HCT116 (cell line): ENCODE measurements at regions not wholly inside any gene's neighbourhood (a gene's known extent, or its start where the extent isn't known, plus 50 kb on each side); places are given as distances from the start of the nearest gene placed in this dataset.

Source experiments
- ATAC-seq: fragments of 200-7000 bp; cut with Tn5 transposase; 2 replicates; pipeline ENCODE4 v1.9.1; 2020; ENCODE audit warnings: mild to moderate bottlenecking, moderate library complexity
- BruUV-seq: library from RNA; stranded (reverse); fragments of 400-500 nt; replicated peaks from 2 replicates; lab custom pipeline; 2021; lab: Mats Ljungman, UMichigan
- CTCF ChIA-PET: fragments of 300-600 bp; sonication (Branson Sonifier 250); formaldehyde crosslinking; loops from one replicate; lab custom pipeline; 2021; ENCODE audit warnings: antibody characterized with exemption; lab: Charles Lee
- POLR2A ChIA-PET: fragments of 300-600, 350-600 bp; sonication (Branson Sonifier 250); formaldehyde crosslinking; loops from one replicate; lab custom pipeline; 2021; ENCODE audit warnings: antibody characterized with exemption; lab: Charles Lee
- RAD21 ChIA-PET, 2 experiments: fragments of 300-600 bp; sonication (Branson Sonifier 250); formaldehyde crosslinking; loops; one replicate each; lab custom pipeline; 2023; ENCODE audit warnings: low total read pairs in 2 of 2; ENCODE audit not compliant: uncharacterized antibody in 2 of 2, unreplicated experiment in 2 of 2, low non-redundant PET in 1 of 2; lab: Charles Lee
- DNase-seq: peaks from one replicate; pipeline ENCODE4 v3.0.0-alpha.2; 2010; ENCODE audit warnings: low read depth, low spot score
- H2AFZ ChIP-seq: fragments of 200-600 bp; shearing (Covaris generic), sonication (generic); 2 replicates; pipeline ENCODE4 v1.6.1; 2017; ENCODE audit warnings: low read depth, mixed run types, mixed read lengths, antibody characterized with exemption, low read length; ENCODE audit not compliant: poor library complexity, severe bottlenecking
- H3K27ac ChIP-seq: 2 replicates; pipeline ENCODE4 v1.5.1; 2012; ENCODE audit warnings: low read depth, low read length
- H3K27me3 ChIP-seq: fragments of 200-600 bp; sonication (generic); 2 replicates; pipeline ENCODE4 v1.6.1; 2016; ENCODE audit warnings: mixed run types, low read length, mixed read lengths; ENCODE audit not compliant: insufficient read depth
- H3K36me3 ChIP-seq, 2 experiments: fragments of 200-500 bp in 1 of 2; fragments of 200-600 bp in 1 of 2; sonication (Bioruptor generic) in 1 of 2; sonication (generic) in 1 of 2; 2 replicates each; pipeline versions ENCODE4 v1.5.1 to v1.6.1; 2014 to 2016; ENCODE audit warnings: low read length in 2 of 2, inconsistent platforms in 1 of 2, mixed read lengths in 1 of 2, mixed run types in 1 of 2; ENCODE audit not compliant: insufficient read depth in 2 of 2, control insufficient read depth in 1 of 2
- H3K4me1 ChIP-seq, 2 experiments: fragments of 200-600 bp in 1 of 2; sonication (generic) in 1 of 2; 2 replicates each; pipeline versions ENCODE4 v1.5.1 to v1.6.1; 2012 to 2017; ENCODE audit warnings: low read length in 2 of 2, inconsistent platforms in 1 of 2, mild to moderate bottlenecking in 1 of 2, mixed read lengths in 1 of 2, mixed run types in 1 of 2, moderate library complexity in 1 of 2; ENCODE audit not compliant: insufficient read depth in 2 of 2, control insufficient read depth in 1 of 2
- H3K4me2 ChIP-seq: fragments of 200-600 bp; sonication (generic); 2 replicates; pipeline ENCODE4 v1.6.1; 2017; ENCODE audit warnings: mixed run types, low read length, mixed read lengths
- H3K4me3 ChIP-seq, 2 experiments: fragments of 200-600 bp in 1 of 2; sonication (generic) in 1 of 2; replicated peaks in 1 of 2; 2 replicates each; pipeline ENCODE4 v1.5.1; 2011 to 2016; ENCODE audit warnings: low read length in 2 of 2, control low read depth in 1 of 2, low read depth in 1 of 2, mild to moderate bottlenecking in 1 of 2, mixed read lengths in 1 of 2, mixed run types in 1 of 2
- H3K79me2 ChIP-seq: fragments of 200-600 bp; sonication (generic); 2 replicates; pipeline ENCODE4 v1.6.1; 2017; ENCODE audit warnings: mild to moderate bottlenecking, mixed run types, low read length, moderate library complexity, mixed read lengths; ENCODE audit not compliant: insufficient read depth
- H3K9ac ChIP-seq: fragments of 200-600 bp; sonication (generic); 2 replicates; pipeline ENCODE4 v1.6.1; 2016; ENCODE audit warnings: low read length, mixed read lengths
- H3K9me2 ChIP-seq: fragments of 200-600 bp; sonication (generic), shearing (Covaris generic); 2 replicates; pipeline ENCODE4 v1.6.1; 2017; ENCODE audit warnings: mixed run types, mild to moderate bottlenecking, moderate library complexity; ENCODE audit not compliant: insufficient read depth
- H3K9me3 ChIP-seq, 2 experiments: fragments of 200-500 bp in 1 of 2; fragments of 200-600 bp in 1 of 2; sonication (Bioruptor generic) in 1 of 2; sonication (generic) in 1 of 2; 2 replicates each; pipeline ENCODE4 v1.6.1; 2014 to 2017; ENCODE audit warnings: low read length in 2 of 2, mixed read lengths in 2 of 2, inconsistent platforms in 1 of 2, low read depth in 1 of 2, mild to moderate bottlenecking in 1 of 2, mixed run types in 1 of 2, moderate library complexity in 1 of 2; ENCODE audit not compliant: control insufficient read depth in 1 of 2, insufficient read depth in 1 of 2
- H4K20me1 ChIP-seq: fragments of 200-600 bp; sonication (generic), shearing (Covaris generic); 2 replicates; pipeline ENCODE4 v1.6.1; 2017; ENCODE audit warnings: mixed run types, mild to moderate bottlenecking, moderate library complexity; ENCODE audit not compliant: insufficient read depth
- CBX3 ChIP-seq: IDR thresholded peaks from 2 replicates; pipeline ENCODE4 v1.6.1; 2012; ENCODE audit warnings: low read depth
- CEBPB ChIP-seq: IDR thresholded peaks from 2 replicates; pipeline ENCODE4 v1.6.1; 2012; ENCODE audit warnings: low read depth
- EGR1 ChIP-seq: IDR thresholded peaks from 2 replicates; pipeline ENCODE4 v1.6.1; 2012; ENCODE audit warnings: low read depth
- FOSL1 ChIP-seq: IDR thresholded peaks from 2 replicates; pipeline ENCODE4 v1.6.1; 2012; ENCODE audit warnings: low read depth
- JUND ChIP-seq: IDR thresholded peaks from 2 replicates; pipeline ENCODE4 v1.6.1; 2012
- YY1 ChIP-seq: IDR thresholded peaks from 2 replicates; pipeline ENCODE4 v1.6.1; 2011; ENCODE audit warnings: low read length, low read depth, moderate library complexity, mild to moderate bottlenecking; ENCODE audit not compliant: insufficient replicate concordance; ENCODE audit errors: extremely low read depth
- ZNF274 ChIP-seq: fragments of 200-500 bp; sonication (Bioruptor generic); IDR thresholded peaks from 2 replicates; pipeline ENCODE4 v1.6.1; 2014; ENCODE audit warnings: mild to moderate bottlenecking, low read depth, low read length, inconsistent platforms
- intact Hi-C: fragments of 100-400 bp; cut with micrococcal nuclease; formaldehyde crosslinking; loops from 2 replicates; pipeline ENCODE4 v1.10.0; 2022
- TF ChIP-seq, protein P1 (sequence below), 3 experiments: fragments of 200-600 bp in 1 of 3; sonication (generic) in 1 of 3; IDR thresholded peaks in 2 of 3; conservative IDR thresholded peaks in 1 of 3; 2 replicates each; pipeline ENCODE4 v1.5.1; 2012 to 2017; ENCODE audit warnings: low read depth in 2 of 3, low read length in 2 of 3, antibody characterized with exemption in 1 of 3, borderline replicate concordance in 1 of 3, control low read depth in 1 of 3, mild to moderate bottlenecking in 1 of 3, mixed read lengths in 1 of 3, mixed run types in 1 of 3, moderate library complexity in 1 of 3; ENCODE audit not compliant: insufficient read depth in 1 of 3
- TF ChIP-seq, protein P2 (sequence below): IDR thresholded peaks from 2 replicates; pipeline ENCODE4 v1.6.1; 2012; ENCODE audit warnings: low read depth
- TF ChIP-seq, protein P3 (sequence below): IDR thresholded peaks from 2 replicates; pipeline ENCODE4 v1.6.1; 2011; ENCODE audit warnings: mild to moderate bottlenecking, low read length, moderate library complexity; ENCODE audit not compliant: insufficient replicate concordance; ENCODE audit errors: extremely low read depth

DNA sequence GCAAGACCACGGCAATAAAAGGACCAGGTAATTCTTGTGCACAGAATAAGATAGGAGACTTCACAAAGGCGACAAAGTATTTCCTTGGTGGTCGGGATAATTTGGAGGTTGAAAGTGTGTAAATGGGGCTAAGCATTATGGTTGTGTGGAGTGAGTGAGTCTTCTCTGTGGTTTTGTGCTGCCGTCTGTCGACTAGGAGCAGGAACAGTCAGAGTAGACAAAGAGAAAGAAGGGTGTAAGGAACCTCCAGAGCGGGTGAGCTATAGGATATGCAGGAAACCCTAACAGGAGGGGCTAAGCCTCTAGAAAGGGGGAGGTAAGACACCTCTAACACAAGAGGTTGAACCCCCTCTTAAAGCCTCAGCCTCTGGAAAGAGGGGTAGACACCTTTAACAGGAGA lies 201.6 kb downstream of the SH2D4B start:
- Histone ChIP-seq H2AFZ (no peak overlapping the region), H3K9me2 (no peaks in the 10 kb centered on the region), H3K79me2 (no peaks in the 10 kb centered on the region), H4K20me1 (no peaks in the 10 kb centered on the region), H3K27ac (no peak overlapping the region), H3K4me3 (no peak overlapping the region), H3K36me3 (no peaks in the 10 kb centered on the region), H3K4me2 (no peak overlapping the region), H3K27me3 (peaks cover 42% of the 10 kb centered on the region), H3K4me1 (no peaks in the 10 kb centered on the region), H3K9ac (no peak overlapping the region), H3K9me3 (no peaks in the 10 kb centered on the region)
- TF ChIP-seq ZNF274 = no peak
- TF ChIP-seq YY1 = no peak
- TF ChIP-seq, protein P1, sequence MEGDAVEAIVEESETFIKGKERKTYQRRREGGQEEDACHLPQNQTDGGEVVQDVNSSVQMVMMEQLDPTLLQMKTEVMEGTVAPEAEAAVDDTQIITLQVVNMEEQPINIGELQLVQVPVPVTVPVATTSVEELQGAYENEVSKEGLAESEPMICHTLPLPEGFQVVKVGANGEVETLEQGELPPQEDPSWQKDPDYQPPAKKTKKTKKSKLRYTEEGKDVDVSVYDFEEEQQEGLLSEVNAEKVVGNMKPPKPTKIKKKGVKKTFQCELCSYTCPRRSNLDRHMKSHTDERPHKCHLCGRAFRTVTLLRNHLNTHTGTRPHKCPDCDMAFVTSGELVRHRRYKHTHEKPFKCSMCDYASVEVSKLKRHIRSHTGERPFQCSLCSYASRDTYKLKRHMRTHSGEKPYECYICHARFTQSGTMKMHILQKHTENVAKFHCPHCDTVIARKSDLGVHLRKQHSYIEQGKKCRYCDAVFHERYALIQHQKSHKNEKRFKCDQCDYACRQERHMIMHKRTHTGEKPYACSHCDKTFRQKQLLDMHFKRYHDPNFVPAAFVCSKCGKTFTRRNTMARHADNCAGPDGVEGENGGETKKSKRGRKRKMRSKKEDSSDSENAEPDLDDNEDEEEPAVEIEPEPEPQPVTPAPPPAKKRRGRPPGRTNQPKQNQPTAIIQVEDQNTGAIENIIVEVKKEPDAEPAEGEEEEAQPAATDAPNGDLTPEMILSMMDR (IDR thresholded peaks at IDR 0.05 in 2 of 3, conservative IDR thresholded peaks at IDR 0.05 in 1 of 3; ENCODE audit: borderline replicate concordance in 1 of 3, insufficient read depth in 1 of 3, low read depth in 2 of 3, low read length in 2 of 3) = no peak
- no peak for TF ChIP-seq CEBPB
- no peak for TF ChIP-seq JUND
- TF ChIP-seq, protein P2, sequence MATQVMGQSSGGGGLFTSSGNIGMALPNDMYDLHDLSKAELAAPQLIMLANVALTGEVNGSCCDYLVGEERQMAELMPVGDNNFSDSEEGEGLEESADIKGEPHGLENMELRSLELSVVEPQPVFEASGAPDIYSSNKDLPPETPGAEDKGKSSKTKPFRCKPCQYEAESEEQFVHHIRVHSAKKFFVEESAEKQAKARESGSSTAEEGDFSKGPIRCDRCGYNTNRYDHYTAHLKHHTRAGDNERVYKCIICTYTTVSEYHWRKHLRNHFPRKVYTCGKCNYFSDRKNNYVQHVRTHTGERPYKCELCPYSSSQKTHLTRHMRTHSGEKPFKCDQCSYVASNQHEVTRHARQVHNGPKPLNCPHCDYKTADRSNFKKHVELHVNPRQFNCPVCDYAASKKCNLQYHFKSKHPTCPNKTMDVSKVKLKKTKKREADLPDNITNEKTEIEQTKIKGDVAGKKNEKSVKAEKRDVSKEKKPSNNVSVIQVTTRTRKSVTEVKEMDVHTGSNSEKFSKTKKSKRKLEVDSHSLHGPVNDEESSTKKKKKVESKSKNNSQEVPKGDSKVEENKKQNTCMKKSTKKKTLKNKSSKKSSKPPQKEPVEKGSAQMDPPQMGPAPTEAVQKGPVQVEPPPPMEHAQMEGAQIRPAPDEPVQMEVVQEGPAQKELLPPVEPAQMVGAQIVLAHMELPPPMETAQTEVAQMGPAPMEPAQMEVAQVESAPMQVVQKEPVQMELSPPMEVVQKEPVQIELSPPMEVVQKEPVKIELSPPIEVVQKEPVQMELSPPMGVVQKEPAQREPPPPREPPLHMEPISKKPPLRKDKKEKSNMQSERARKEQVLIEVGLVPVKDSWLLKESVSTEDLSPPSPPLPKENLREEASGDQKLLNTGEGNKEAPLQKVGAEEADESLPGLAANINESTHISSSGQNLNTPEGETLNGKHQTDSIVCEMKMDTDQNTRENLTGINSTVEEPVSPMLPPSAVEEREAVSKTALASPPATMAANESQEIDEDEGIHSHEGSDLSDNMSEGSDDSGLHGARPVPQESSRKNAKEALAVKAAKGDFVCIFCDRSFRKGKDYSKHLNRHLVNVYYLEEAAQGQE = no peak
- no peak for TF ChIP-seq CBX3
- TF ChIP-seq, protein P3, sequence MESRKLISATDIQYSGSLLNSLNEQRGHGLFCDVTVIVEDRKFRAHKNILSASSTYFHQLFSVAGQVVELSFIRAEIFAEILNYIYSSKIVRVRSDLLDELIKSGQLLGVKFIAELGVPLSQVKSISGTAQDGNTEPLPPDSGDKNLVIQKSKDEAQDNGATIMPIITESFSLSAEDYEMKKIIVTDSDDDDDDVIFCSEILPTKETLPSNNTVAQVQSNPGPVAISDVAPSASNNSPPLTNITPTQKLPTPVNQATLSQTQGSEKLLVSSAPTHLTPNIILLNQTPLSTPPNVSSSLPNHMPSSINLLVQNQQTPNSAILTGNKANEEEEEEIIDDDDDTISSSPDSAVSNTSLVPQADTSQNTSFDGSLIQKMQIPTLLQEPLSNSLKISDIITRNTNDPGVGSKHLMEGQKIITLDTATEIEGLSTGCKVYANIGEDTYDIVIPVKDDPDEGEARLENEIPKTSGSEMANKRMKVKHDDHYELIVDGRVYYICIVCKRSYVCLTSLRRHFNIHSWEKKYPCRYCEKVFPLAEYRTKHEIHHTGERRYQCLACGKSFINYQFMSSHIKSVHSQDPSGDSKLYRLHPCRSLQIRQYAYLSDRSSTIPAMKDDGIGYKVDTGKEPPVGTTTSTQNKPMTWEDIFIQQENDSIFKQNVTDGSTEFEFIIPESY = no peak
- no peak for TF ChIP-seq EGR1
- no peak for TF ChIP-seq FOSL1
- ChIA-PET CTCF (interaction anchor here (0.9 kb wide), 1 partner anchor 75 kb away, joined by 3 read pairs; no protein-coding TSS in a partner anchor), RAD21 (no interaction called here), POLR2A (no interaction called here)
- no TSS peak for BruUV-seq
- DNase-seq (no peak), ATAC-seq (peak; percentile 52; the same call in 1 of the 2 replicates)
- intact Hi-C loops = no loop called here
